Sigmoid colon (tissue), 6 donors: ENCODE measurements at regions not wholly inside any gene's neighbourhood (a gene's known extent, or its start where the extent isn't known, plus 50 kb on each side); places are given as distances from the start of the nearest gene placed in this dataset.

ENCODE experiments used
- DNase-seq: peaks from one replicate; pipeline ENCODE4 v3.0.0-alpha.2; 2019
- H3K27ac ChIP-seq, 4 donors: fragments of 200-600 bp; sonication (generic); one replicate each; pipeline ENCODE4 v1.5.1; 2016 to 2019; ENCODE audit warnings: mild to moderate bottlenecking in 1 of 4
- H3K27me3 ChIP-seq, 3 donors: fragments of 200-600 bp; sonication (generic); one replicate each; pipeline ENCODE4 v1.5.1; 2019; ENCODE audit warnings: mild to moderate bottlenecking in 1 of 3
- H3K36me3 ChIP-seq, 4 donors: fragments of 200-600 bp; sonication (generic); one replicate each; pipeline ENCODE4 v1.5.1; 2016 to 2019
- H3K4me1 ChIP-seq, 4 donors: fragments of 200-600 bp; sonication (generic); one replicate each; pipeline ENCODE4 v1.5.1; 2017 to 2019
- H3K4me3 ChIP-seq, 4 donors: fragments of 200-600 bp; sonication (generic); one replicate each; pipeline ENCODE4 v1.5.1; 2017 to 2019; ENCODE audit warnings: mild to moderate bottlenecking in 2 of 4, moderate library complexity in 1 of 4
- H3K9me3 ChIP-seq, 4 donors: fragments of 200-600 bp in 3 of 4; sonication (generic) in 3 of 4; one replicate each; pipeline versions ENCODE4 v1.5.1 to v1.6.1; 2013 to 2019
- EP300 ChIP-seq, 4 donors: sonication (generic); formaldehyde crosslinking; IDR thresholded peaks; one replicate each; pipeline ENCODE4 v1.6.1; 2017; ENCODE audit warnings: antibody characterized with exemption in 4 of 4
- POLR2A ChIP-seq, 2 donors: fragments of 450-650 bp; IDR thresholded peaks; one replicate each; pipeline ENCODE4 v1.6.1; 2016; ENCODE audit warnings: antibody characterized with exemption in 2 of 2, mild to moderate bottlenecking in 2 of 2, moderate library complexity in 2 of 2
- POLR2AphosphoS5 ChIP-seq, 4 donors: sonication (generic); formaldehyde crosslinking; IDR thresholded peaks; one replicate each; pipeline ENCODE4 v1.6.1; 2017; ENCODE audit warnings: antibody characterized with exemption in 4 of 4
- WGBS, 2 donors: extraction: QIAGEN DNeasy Blood & Tissue Kit; methylation state at CpG; one replicate each; pipeline ENCODE4 v1.1.7; 2013; 5-methylcytosine and 5-hydroxymethylcytosine counted together
- intact Hi-C: fragments of 100-400 bp; cut with DNase I; formaldehyde crosslinking; loops from one replicate; pipeline ENCODE4 v1.15.1; 2023
- TF ChIP-seq, protein P1 (sequence below), 4 experiments: fragments of 450-650 bp in 3 of 4; fragments of 200-600 bp in 1 of 4; IDR thresholded peaks; one replicate each; pipeline ENCODE4 v1.5.1; 2016 to 2019; ENCODE audit warnings: antibody characterized with exemption in 4 of 4, mild to moderate bottlenecking in 3 of 4, moderate library complexity in 2 of 4
- donor health status: healthy with polysubstance abuse.
- donor health status: healthy.

DNA sequence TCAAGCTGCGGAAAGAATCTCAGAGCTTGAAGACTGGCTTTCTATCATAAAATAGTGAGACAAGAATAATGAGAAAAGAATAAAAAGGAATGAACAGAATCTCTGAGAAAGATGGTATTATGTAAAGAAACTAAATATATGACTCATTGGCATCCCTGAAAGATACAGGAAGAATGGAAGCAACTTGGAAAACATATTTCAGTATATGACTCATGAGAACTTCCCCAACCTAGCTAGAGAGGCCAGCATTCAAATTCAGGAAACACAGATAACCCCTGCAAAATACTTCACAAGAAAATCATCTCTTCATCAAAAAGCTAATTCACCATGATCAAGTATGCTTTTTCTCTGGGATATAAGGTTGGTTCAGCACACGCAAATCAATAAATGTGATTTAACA is 2318.0 kb downstream of the PCDH9 start:
- peaks cover 0 to 6% (median 0%) of the 10 kb centered on the region in 4 donors for H3K9me3 ChIP-seq
- no peak overlapping the region for H3K27ac ChIP-seq
- no peak overlapping the region for H3K4me3 ChIP-seq
- WGBS, 2 donors, result 47 to 80% methylated on average over 2 of the region's 2 CpGs
- TF ChIP-seq, protein P1, sequence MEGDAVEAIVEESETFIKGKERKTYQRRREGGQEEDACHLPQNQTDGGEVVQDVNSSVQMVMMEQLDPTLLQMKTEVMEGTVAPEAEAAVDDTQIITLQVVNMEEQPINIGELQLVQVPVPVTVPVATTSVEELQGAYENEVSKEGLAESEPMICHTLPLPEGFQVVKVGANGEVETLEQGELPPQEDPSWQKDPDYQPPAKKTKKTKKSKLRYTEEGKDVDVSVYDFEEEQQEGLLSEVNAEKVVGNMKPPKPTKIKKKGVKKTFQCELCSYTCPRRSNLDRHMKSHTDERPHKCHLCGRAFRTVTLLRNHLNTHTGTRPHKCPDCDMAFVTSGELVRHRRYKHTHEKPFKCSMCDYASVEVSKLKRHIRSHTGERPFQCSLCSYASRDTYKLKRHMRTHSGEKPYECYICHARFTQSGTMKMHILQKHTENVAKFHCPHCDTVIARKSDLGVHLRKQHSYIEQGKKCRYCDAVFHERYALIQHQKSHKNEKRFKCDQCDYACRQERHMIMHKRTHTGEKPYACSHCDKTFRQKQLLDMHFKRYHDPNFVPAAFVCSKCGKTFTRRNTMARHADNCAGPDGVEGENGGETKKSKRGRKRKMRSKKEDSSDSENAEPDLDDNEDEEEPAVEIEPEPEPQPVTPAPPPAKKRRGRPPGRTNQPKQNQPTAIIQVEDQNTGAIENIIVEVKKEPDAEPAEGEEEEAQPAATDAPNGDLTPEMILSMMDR (IDR thresholded peaks at IDR 0.05), result no peak
- no peak for TF ChIP-seq EP300 (IDR thresholded peaks at IDR 0.05)
- TF ChIP-seq POLR2A (IDR thresholded peaks at IDR 0.05), result no peak
- TF ChIP-seq POLR2AphosphoS5 (IDR thresholded peaks at IDR 0.05), result no peak
- intact Hi-C loops, result no loop called here
- no peak for DNase-seq
- no peaks in the 10 kb centered on the region for H3K27me3 ChIP-seq
- H3K4me1 ChIP-seq, result no peaks in the 10 kb centered on the region
- H3K36me3 ChIP-seq, result no peaks in the 10 kb centered on the region

DNA sequence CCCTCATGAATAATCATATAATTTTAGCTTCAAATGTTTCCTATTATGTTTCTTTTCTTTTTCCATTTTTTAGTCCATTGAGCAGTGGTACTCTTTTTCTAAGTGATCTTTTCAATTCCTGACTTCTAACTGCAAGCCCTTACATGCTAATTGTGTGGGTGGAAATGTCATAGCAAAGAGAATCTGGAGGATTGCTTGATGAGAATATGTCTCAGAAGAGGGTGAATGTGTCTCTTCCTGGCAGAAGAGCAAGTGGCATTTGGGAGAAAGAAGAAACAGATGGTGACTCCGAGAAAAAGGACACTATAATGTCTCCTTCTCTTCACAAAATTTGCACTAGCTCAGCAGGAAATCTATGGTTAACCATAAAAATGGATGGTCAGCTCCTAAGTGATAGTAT is 2320.0 kb downstream of the PCDH9 start:
- intact Hi-C loops, result no loop called here
- WGBS, 2 donors, result 68 to 86% methylated on average over 1 of the region's 1 CpG
- Histone ChIP-seq H3K27me3 (no peaks in the 10 kb centered on the region), H3K4me1 (no peaks in the 10 kb centered on the region), H3K36me3 (no peaks in the 10 kb centered on the region), H3K27ac (no peak overlapping the region), H3K4me3 (no peak overlapping the region), H3K9me3 (peaks cover 0 to 6% (median 0%) of the 10 kb centered on the region in 4 donors)
- TF ChIP-seq POLR2AphosphoS5 (IDR thresholded peaks at IDR 0.05) (no peak), EP300 (IDR thresholded peaks at IDR 0.05) (no peak), POLR2A (IDR thresholded peaks at IDR 0.05) (no peak)
- TF ChIP-seq, protein P1 (IDR thresholded peaks at IDR 0.05), result no peak
- DNase-seq, result no peak

DNA sequence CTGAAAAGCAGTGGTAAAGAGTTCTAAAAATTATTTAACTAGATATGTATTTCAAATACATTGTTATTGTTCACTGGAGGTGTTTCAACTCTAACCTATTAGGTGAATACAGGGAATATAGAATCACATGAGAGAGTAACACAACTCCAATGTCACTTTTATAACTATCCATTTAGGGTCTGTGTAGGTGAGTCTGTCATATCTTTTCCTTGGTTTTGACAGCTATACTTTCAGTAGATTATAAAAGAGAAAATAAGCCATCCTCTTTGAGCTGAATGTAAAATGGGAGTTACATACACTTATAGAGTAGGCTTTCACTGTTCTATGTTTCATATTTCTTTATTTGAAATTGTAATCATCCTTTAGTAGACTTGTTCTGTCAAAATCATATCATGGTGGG is 2321.0 kb downstream of the PCDH9 start:
- H3K27ac ChIP-seq, result no peak overlapping the region
- H3K36me3 ChIP-seq, result no peaks in the 10 kb centered on the region
- H3K4me1 ChIP-seq, result no peaks in the 10 kb centered on the region
- no peak for DNase-seq
- TF ChIP-seq EP300 (IDR thresholded peaks at IDR 0.05) (no peak), POLR2A (IDR thresholded peaks at IDR 0.05) (no peak), POLR2AphosphoS5 (IDR thresholded peaks at IDR 0.05) (no peak)
- TF ChIP-seq, protein P1 (IDR thresholded peaks at IDR 0.05), result no peak
- no peak overlapping the region for H3K4me3 ChIP-seq
- H3K27me3 ChIP-seq, result no peaks in the 10 kb centered on the region
- H3K9me3 ChIP-seq, result peaks cover 0 to 6% (median 0%) of the 10 kb centered on the region in 4 donors
- intact Hi-C loops, result no loop called here

DNA sequence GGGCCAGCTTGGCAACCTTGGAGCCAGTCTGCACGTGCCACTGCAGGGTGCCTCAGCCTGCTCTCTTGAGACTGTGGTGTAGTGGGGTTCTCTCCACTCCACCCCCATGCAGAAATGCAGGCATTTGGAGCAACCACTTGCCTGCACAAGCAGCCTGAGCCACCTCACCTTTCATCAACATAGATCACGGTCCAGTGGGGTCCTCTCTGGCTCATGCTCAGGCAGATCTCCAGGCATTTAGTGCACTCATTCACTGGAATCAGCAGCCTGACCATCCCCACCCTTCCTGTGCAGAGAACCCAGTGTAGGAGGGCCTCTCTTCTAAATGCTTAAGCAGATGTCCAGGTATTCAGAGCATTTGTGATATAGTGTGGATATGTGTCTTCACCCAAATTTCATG is 2330.1 kb downstream of the PCDH9 start:
- TF ChIP-seq, protein P1 (IDR thresholded peaks at IDR 0.05), result no peak
- TF ChIP-seq EP300 (IDR thresholded peaks at IDR 0.05) (no peak), POLR2AphosphoS5 (IDR thresholded peaks at IDR 0.05) (no peak), POLR2A (IDR thresholded peaks at IDR 0.05) (no peak)
- peak; percentile 60 for DNase-seq

DNA sequence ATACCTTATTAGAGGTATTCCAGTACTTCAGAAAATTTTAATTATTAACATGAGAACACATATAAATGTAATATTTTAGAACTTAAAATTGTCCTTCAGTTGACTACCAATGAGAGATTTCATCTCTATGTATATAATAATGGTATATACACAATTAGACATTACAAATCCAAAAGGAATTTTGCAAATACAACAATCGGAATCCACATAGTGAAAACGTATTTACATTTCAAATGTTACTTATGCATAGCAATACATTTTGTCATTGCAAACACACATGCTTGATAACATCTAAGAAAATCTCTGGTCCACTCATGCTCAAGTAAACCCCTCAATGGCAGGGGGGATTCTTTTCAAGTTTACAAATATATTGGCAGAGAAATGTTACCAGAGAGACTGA is 2345.2 kb downstream of the PCDH9 start:
- H3K4me3 ChIP-seq, result no peak overlapping the region
- no peak for DNase-seq
- TF ChIP-seq, protein P1 (IDR thresholded peaks at IDR 0.05), result no peak
- no peak for TF ChIP-seq POLR2A (IDR thresholded peaks at IDR 0.05)
- no peak for TF ChIP-seq EP300 (IDR thresholded peaks at IDR 0.05)
- TF ChIP-seq POLR2AphosphoS5 (IDR thresholded peaks at IDR 0.05), result no peak
- intact Hi-C loops, result no loop called here
- H3K36me3 ChIP-seq, result no peaks in the 10 kb centered on the region
- no peaks in the 10 kb centered on the region for H3K27me3 ChIP-seq
- H3K9me3 ChIP-seq, result peaks cover 0 to under 1% (median 0%) of the 10 kb centered on the region in 4 donors
- 68 to 80% methylated on average over 2 of the region's 2 CpGs for WGBS, 2 donors
- no peak overlapping the region for H3K27ac ChIP-seq
- H3K4me1 ChIP-seq, result no peaks in the 10 kb centered on the region

More for the DNA sequence above, 2330.1 kb downstream of the PCDH9 start:
- intact Hi-C loops, result no loop called here
- Histone ChIP-seq H3K27ac (no peak overlapping the region), H3K36me3 (no peaks in the 10 kb centered on the region), H3K4me3 (no peak overlapping the region), H3K4me1 (no peaks in the 10 kb centered on the region), H3K9me3 (no peaks in the 10 kb centered on the region), H3K27me3 (no peaks in the 10 kb centered on the region)
- 70 to 81% methylated on average over 2 of the region's 2 CpGs for WGBS, 2 donors
